Activated naive CD4-positive, alpha-beta T cell treated with anti-CD3 and anti-CD28 coated beads, Interleukin-2, amount 10 ng/mL, durations not matched to agents 7 days and 5 days (primary cell): ENCODE measurements at regions not wholly inside any gene's neighbourhood (a gene's known extent, or its start where the extent isn't known, plus 50 kb on each side); places are given as distances from the start of the nearest gene placed in this dataset.

ENCODE experiments used
- CTCF ChIA-PET: fragments of 350-600 bp; sonication (Branson Sonifier 250); formaldehyde crosslinking; loops from one replicate; lab custom pipeline; 2021; ENCODE audit warnings: antibody characterized with exemption; lab: Charles Lee
- DNase-seq: peaks from one replicate; pipeline ENCODE4 v3.0.0-alpha.2; 2020
- H3K27ac Mint-ChIP-seq: one replicate; pipeline ENCODE4 v1.8.0; 2021; ENCODE audit warnings: mild to moderate bottlenecking, moderate library complexity, mixed read lengths
- H3K27me3 Mint-ChIP-seq: one replicate; pipeline ENCODE4 v1.8.0; 2021; ENCODE audit warnings: mild to moderate bottlenecking, mixed read lengths
- H3K36me3 Mint-ChIP-seq: one replicate; pipeline ENCODE4 v1.8.0; 2021; ENCODE audit warnings: mixed read lengths
- H3K4me1 Mint-ChIP-seq: one replicate; pipeline ENCODE4 v1.8.0; 2021; ENCODE audit warnings: mixed read lengths
- H3K4me3 Mint-ChIP-seq: one replicate; pipeline ENCODE4 v1.8.0; 2021; ENCODE audit warnings: mild to moderate bottlenecking, moderate library complexity, mixed read lengths
- H3K9me3 Mint-ChIP-seq: one replicate; pipeline ENCODE4 v1.8.0; 2021; ENCODE audit warnings: mixed read lengths

DNA sequence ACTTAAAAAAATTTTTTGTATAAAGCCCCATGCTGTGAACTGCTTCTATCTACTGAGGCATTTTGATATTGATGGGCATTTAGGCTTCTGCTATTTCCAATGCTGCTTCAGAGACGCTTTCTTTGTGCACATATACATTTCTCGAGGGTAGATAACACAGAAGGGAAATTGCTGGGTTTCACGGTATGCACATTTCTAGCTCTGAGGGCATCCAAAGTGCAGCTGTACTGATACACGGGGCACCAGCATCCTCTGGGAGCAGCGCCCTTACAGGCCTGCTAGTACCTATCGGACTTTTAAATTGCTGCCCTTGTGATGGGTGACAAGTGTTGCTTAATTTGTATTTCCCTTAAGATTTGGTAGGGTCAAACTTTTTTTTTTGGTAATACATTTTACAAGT is 88.6 kb downstream of the KCTD15 start:
- no peak for DNase-seq
- Mint-ChIP-seq H3K36me3 (no peaks in the 10 kb centered on the region), H3K4me3 (no peak overlapping the region), H3K27ac (no peak overlapping the region), H3K4me1 (no peaks in the 10 kb centered on the region), H3K27me3 (peaks cover 12% of the 10 kb centered on the region), H3K9me3 (no peaks in the 10 kb centered on the region)
- CTCF ChIA-PET, result no interaction called here

DNA sequence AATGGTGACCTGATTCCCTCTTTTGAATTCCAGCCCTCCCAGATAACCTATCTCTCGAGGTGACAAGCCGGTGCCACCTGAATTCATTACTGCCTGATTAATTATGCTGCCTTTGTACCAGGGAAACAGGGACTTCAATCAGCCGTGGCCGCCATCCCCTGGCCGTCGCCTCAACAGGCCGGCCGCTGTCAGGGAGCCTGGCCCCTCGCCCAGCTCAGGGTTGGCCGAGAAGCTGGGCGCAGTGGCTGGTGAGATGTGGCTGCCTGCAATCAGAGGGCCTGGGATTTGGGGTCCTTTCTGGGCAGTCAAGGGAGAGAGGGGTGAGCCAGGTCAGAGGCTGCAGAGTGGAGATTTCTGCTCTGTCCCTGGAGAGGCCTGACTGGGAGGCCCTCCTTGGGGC is 91.2 kb downstream of the KCTD15 start:
- CTCF ChIA-PET, result no interaction called here
- H3K36me3 Mint-ChIP-seq, result no peaks in the 10 kb centered on the region
- H3K4me3 Mint-ChIP-seq, result no peak overlapping the region
- no peaks in the 10 kb centered on the region for H3K9me3 Mint-ChIP-seq
- H3K27ac Mint-ChIP-seq, result no peak overlapping the region
- peaks cover 15% of the 10 kb centered on the region for H3K27me3 Mint-ChIP-seq
- no peaks in the 10 kb centered on the region for H3K4me1 Mint-ChIP-seq
- DNase-seq, result no peak

DNA sequence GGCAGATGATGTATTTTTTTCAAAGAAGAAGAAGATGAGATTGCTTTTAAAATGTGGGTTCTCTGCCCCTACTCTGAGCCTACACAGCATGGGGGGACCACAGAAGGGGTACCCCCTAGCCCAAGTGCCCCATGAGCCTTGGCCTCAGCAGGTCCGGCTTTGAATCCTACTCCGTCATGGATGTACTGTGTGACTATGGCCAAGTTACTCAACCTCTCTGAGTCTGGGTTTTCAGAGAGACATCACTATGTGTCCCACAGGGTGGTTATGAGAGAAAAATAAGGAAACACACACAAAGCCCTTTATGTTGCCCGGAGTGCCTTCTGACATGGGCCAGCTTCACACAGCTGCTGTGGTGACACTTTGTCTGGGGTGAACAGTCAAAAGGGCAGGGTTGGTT is 92.0 kb downstream of the KCTD15 start:
- Mint-ChIP-seq H3K4me3 (no peak overlapping the region), H3K36me3 (no peaks in the 10 kb centered on the region), H3K9me3 (no peaks in the 10 kb centered on the region), H3K4me1 (no peaks in the 10 kb centered on the region), H3K27ac (no peak overlapping the region), H3K27me3 (peaks cover 15% of the 10 kb centered on the region)
- no peak for DNase-seq
- CTCF ChIA-PET, result no interaction called here

DNA sequence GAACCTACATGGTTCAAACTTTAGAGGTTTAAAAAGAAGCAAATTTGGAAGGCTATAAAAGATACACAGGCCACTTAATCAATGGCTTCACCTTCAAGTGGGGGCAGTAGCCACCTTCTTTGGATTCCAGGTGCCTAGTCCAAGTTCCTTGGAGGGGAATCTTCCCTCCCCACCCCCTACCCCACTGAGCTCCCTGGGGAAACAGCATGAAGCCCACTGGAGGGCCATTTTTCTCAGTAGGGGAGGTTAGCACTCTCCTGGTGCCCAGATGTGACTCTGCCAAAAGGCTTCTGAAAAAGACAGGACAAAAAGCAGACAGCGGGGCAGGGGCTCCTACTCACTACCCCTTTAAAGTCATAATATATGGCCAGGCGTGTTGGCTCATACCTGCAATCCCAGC is 93.9 kb downstream of the KCTD15 start:
- peaks cover 12% of the 10 kb centered on the region for H3K27me3 Mint-ChIP-seq
- no peaks in the 10 kb centered on the region for H3K9me3 Mint-ChIP-seq
- CTCF ChIA-PET, result no interaction called here
- H3K4me1 Mint-ChIP-seq, result no peaks in the 10 kb centered on the region
- no peak for DNase-seq
- H3K36me3 Mint-ChIP-seq, result no peaks in the 10 kb centered on the region
- no peak overlapping the region for H3K4me3 Mint-ChIP-seq
- no peak overlapping the region for H3K27ac Mint-ChIP-seq

- CTCF ChIA-PET, result interaction anchor here (0.6 kb wide), 1 partner anchor 152 kb away, joined by 3 read pairs; no protein-coding TSS in a partner anchor
- no peak for DNase-seq
- no peaks in the 10 kb centered on the region for H3K36me3 Mint-ChIP-seq
- no peaks in the 10 kb centered on the region for H3K9me3 Mint-ChIP-seq
- H3K27ac Mint-ChIP-seq, result no peak overlapping the region
- peaks cover 12% of the 10 kb centered on the region for H3K27me3 Mint-ChIP-seq
- H3K4me1 Mint-ChIP-seq, result no peaks in the 10 kb centered on the region
- no peak overlapping the region for H3K4me3 Mint-ChIP-seq
These were observed 95.1 kb downstream of the KCTD15 start for GRCh38 chr19:33891773-33892172.

DNA sequence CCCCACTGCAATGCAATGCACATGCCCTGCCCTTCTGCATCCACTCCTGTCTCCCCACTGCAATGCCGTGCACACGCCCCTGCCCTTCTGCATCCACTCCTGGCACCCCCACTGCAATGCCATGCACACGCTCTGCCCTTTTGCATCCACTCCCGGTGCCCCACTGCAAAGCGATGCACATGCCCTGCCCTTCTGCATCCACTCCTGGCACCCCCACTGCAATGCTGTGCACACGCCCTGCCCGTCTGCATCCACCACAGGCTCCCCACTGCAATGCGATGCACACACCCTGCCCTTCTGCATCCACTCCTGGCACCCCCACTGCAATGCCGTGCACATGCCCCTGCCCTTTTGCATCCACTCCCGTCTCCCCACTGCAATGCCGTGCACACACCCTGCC is 98.1 kb downstream of the KCTD15 start:
- H3K9me3 Mint-ChIP-seq, result peaks cover 13% of the 10 kb centered on the region
- H3K36me3 Mint-ChIP-seq, result no peaks in the 10 kb centered on the region
- CTCF ChIA-PET, result no interaction called here
- no peak overlapping the region for H3K4me3 Mint-ChIP-seq
- no peak for DNase-seq
- no peak overlapping the region for H3K27ac Mint-ChIP-seq
- H3K27me3 Mint-ChIP-seq, result peaks cover 12% of the 10 kb centered on the region
- no peaks in the 10 kb centered on the region for H3K4me1 Mint-ChIP-seq

DNA sequence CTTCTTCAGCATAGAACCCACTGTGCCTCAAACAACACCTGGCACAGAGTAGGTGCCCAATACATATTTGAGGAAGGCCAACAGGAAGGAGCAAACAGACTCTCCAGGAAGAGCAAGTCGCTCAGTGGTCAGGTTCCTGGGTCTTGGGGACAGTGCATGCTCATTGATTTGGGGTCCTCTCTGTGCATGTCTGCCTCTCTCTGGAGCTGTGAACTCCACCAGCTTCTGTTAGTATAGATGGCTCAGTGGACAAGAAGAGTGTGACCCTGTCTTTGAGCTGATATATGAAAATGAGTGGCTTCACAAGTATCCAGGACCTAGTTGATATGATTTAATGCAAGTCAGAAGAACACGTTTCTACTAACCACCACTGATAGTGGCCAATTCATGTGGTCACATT is 98.7 kb downstream of the KCTD15 start:
- Mint-ChIP-seq H3K9me3 (peaks cover 13% of the 10 kb centered on the region), H3K27ac (no peak overlapping the region), H3K36me3 (no peaks in the 10 kb centered on the region), H3K4me1 (no peaks in the 10 kb centered on the region), H3K27me3 (peaks cover 11% of the 10 kb centered on the region), H3K4me3 (no peak overlapping the region)
- CTCF ChIA-PET, result no interaction called here
- DNase-seq, result no peak

- H3K4me3 Mint-ChIP-seq, result no peak overlapping the region
- H3K4me1 Mint-ChIP-seq, result no peaks in the 10 kb centered on the region
- H3K36me3 Mint-ChIP-seq, result no peaks in the 10 kb centered on the region
- H3K27ac Mint-ChIP-seq, result no peak overlapping the region
- H3K27me3 Mint-ChIP-seq, result peaks cover 8% of the 10 kb centered on the region
- no peak for DNase-seq
- peaks cover 13% of the 10 kb centered on the region for H3K9me3 Mint-ChIP-seq
- CTCF ChIA-PET, result no interaction called here
These were observed 101.5 kb downstream of the KCTD15 start for GRCh38 chr19:33898062-33898677.

DNA sequence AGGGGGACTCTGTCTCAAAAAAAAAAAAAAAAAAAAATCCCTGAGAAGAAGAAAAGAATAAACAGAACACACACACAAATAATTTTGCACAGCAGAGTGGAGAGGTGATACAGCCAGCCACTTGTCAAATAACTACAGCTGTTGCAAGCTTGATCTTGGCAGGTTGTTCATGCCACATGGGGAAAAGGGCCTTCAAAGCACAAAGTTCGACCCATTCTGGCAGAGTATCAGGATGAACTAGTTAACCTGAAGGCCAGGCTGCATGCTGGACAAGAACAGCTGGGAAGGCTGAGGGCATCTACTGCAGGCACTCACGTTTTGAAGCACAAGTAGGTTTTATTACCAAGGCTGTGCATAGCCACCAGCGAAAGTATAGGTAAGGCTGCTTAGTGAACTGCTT is 104.1 kb downstream of the KCTD15 start:
- no peak for DNase-seq
- Mint-ChIP-seq H3K27ac (no peak overlapping the region), H3K36me3 (no peaks in the 10 kb centered on the region), H3K4me1 (peaks cover 6% of the 10 kb centered on the region), H3K27me3 (peaks cover 23% of the 10 kb centered on the region), H3K9me3 (peaks cover 13% of the 10 kb centered on the region), H3K4me3 (no peak overlapping the region)
- CTCF ChIA-PET, result no interaction called here

GRCh38 chr19:33902395-33902794 is 105.7 kb downstream of the KCTD15 start:
- H3K4me3 Mint-ChIP-seq, result no peak overlapping the region
- no peak for DNase-seq
- peaks cover 13% of the 10 kb centered on the region for H3K9me3 Mint-ChIP-seq
- H3K27me3 Mint-ChIP-seq, result peaks cover 37% of the 10 kb centered on the region
- no peaks in the 10 kb centered on the region for H3K36me3 Mint-ChIP-seq
- no peak overlapping the region for H3K27ac Mint-ChIP-seq
- CTCF ChIA-PET, result no interaction called here
- H3K4me1 Mint-ChIP-seq, result peaks cover 6% of the 10 kb centered on the region

GRCh38 chr19:33902802-33903488 is 106.3 kb downstream of the KCTD15 start:
- CTCF ChIA-PET, result no interaction called here
- Mint-ChIP-seq H3K27ac (no peak overlapping the region), H3K4me3 (no peak overlapping the region), H3K27me3 (peaks cover 43% of the 10 kb centered on the region), H3K9me3 (peaks cover 11% of the 10 kb centered on the region), H3K4me1 (peaks cover 6% of the 10 kb centered on the region), H3K36me3 (no peaks in the 10 kb centered on the region)
- DNase-seq, result no peak

GRCh38 chr19:33903489-33903850 is 106.8 kb downstream of the KCTD15 start:
- no peaks in the 10 kb centered on the region for H3K36me3 Mint-ChIP-seq
- CTCF ChIA-PET, result no interaction called here
- no peak overlapping the region for H3K4me3 Mint-ChIP-seq
- no peak for DNase-seq
- H3K4me1 Mint-ChIP-seq, result peaks cover 6% of the 10 kb centered on the region
- H3K9me3 Mint-ChIP-seq, result peaks cover 5% of the 10 kb centered on the region
- peaks cover 46% of the 10 kb centered on the region for H3K27me3 Mint-ChIP-seq
- no peak overlapping the region for H3K27ac Mint-ChIP-seq

GRCh38 chr19:33904681-33905080 is 108.0 kb downstream of the KCTD15 start:
- no peak overlapping the region for H3K27ac Mint-ChIP-seq

DNA sequence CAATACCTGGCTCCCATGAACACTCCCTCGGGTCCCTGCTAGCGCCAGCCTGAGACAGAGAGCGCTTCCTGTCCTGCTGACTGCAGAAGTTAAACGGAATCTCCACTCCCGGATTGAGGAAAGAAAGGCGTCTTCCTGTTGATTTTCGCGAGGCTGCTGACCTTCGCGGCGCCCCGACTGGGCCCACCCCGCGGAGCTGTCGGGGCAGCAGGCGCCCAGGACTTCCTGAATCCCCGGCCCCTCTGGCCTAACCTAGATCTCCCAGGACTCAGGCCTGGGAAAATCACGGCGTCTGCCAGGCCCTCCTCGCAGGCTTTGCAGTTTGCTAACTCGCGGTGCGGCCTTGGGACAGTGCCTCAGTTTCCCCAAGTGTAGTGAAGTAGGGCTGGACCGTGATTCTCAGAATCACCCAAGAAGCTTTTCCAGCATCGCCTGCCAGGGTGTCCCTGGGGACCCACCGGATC is 108.8 kb downstream of the KCTD15 start:
- peak overlapping the region; percentile 21 for H3K4me3 Mint-ChIP-seq
- H3K27me3 Mint-ChIP-seq, result peaks cover 55% of the 10 kb centered on the region
- CTCF ChIA-PET, result no interaction called here
- peaks cover 6% of the 10 kb centered on the region for H3K4me1 Mint-ChIP-seq
- no peaks in the 10 kb centered on the region for H3K36me3 Mint-ChIP-seq
- no peaks in the 10 kb centered on the region for H3K9me3 Mint-ChIP-seq
- no peak overlapping the region for H3K27ac Mint-ChIP-seq
- no peak for DNase-seq

More at GRCh38 chr19:33904681-33905080, 108.0 kb downstream of the KCTD15 start:
- CTCF ChIA-PET, result no interaction called here
- no peak overlapping the region for H3K4me3 Mint-ChIP-seq
- DNase-seq, result no peak
- H3K9me3 Mint-ChIP-seq, result no peaks in the 10 kb centered on the region
- no peaks in the 10 kb centered on the region for H3K36me3 Mint-ChIP-seq
- H3K27me3 Mint-ChIP-seq, result peaks cover 55% of the 10 kb centered on the region
- peaks cover 6% of the 10 kb centered on the region for H3K4me1 Mint-ChIP-seq

- no peak for DNase-seq
- H3K9me3 Mint-ChIP-seq, result no peaks in the 10 kb centered on the region
- peaks cover 6% of the 10 kb centered on the region for H3K4me1 Mint-ChIP-seq
- H3K27me3 Mint-ChIP-seq, result peaks cover 55% of the 10 kb centered on the region
- no peak overlapping the region for H3K27ac Mint-ChIP-seq
- CTCF ChIA-PET, result no interaction called here
- H3K36me3 Mint-ChIP-seq, result no peaks in the 10 kb centered on the region
- no peak overlapping the region for H3K4me3 Mint-ChIP-seq
These were observed 109.4 kb downstream of the KCTD15 start for GRCh38 chr19:33905937-33906577.
